DOHH2 (cell line): ENCODE measurements at regions not wholly inside any gene's neighbourhood (a gene's known extent, or its start where the extent isn't known, plus 50 kb on each side); places are given as distances from the start of the nearest gene placed in this dataset.
A peak's percentile ranks its signal among the peaks of the same experiment; 100 is the strongest.

Source experiments
- H3F3A ChIP-seq: fragments of 200-600 bp; sonication (generic), shearing (Covaris generic); 2 replicates; pipeline ENCODE4 v1.6.0; 2016; ENCODE audit warnings: antibody characterized with exemption, mild to moderate bottlenecking; ENCODE audit not compliant: control insufficient read depth, insufficient read depth
- H3K27ac ChIP-seq: fragments of 200-600 bp; sonication (generic); 2 replicates; pipeline ENCODE4 v1.5.1; 2014; ENCODE audit warnings: low read depth, mild to moderate bottlenecking, low read length, moderate library complexity
- H3K27me3 ChIP-seq: fragments of 200-600 bp; sonication (generic); 2 replicates; pipeline ENCODE4 v1.6.1; 2014; ENCODE audit warnings: mild to moderate bottlenecking, low read length, mixed read lengths; ENCODE audit not compliant: control insufficient read depth
- H3K36me3 ChIP-seq: fragments of 200-600 bp; sonication (generic); 2 replicates; pipeline ENCODE4 v1.6.1; 2014; ENCODE audit warnings: mild to moderate bottlenecking, low read length, moderate library complexity, mixed read lengths; ENCODE audit not compliant: control insufficient read depth
- H3K4me1 ChIP-seq: fragments of 200-600 bp; sonication (generic); 2 replicates; pipeline ENCODE4 v1.6.1; 2014; ENCODE audit warnings: mild to moderate bottlenecking, low read length, mixed read lengths; ENCODE audit not compliant: control insufficient read depth
- H3K4me2 ChIP-seq: fragments of 200-600 bp; sonication (generic); 2 replicates; pipeline ENCODE4 v1.6.0; 2014; ENCODE audit warnings: mild to moderate bottlenecking, low read length, moderate library complexity
- H3K4me3 ChIP-seq: fragments of 200-600 bp; sonication (generic); 2 replicates; pipeline ENCODE4 v1.5.1; 2014; ENCODE audit warnings: mild to moderate bottlenecking, low read length, mixed read lengths
- H3K79me2 ChIP-seq: fragments of 200-600 bp; sonication (generic); 2 replicates; pipeline ENCODE4 v1.6.1; 2014; ENCODE audit warnings: mild to moderate bottlenecking, low read length, mixed read lengths; ENCODE audit not compliant: control insufficient read depth
- H3K9me2 ChIP-seq: fragments of 200-600 bp; sonication (generic); replicated peaks from 2 replicates; pipeline ENCODE4 v1.6.1; 2014; ENCODE audit warnings: mild to moderate bottlenecking, low read length, mixed read lengths; ENCODE audit not compliant: control insufficient read depth
- H3K9me3 ChIP-seq: fragments of 200-600 bp; sonication (generic); 2 replicates; pipeline ENCODE4 v1.6.1; 2014; ENCODE audit warnings: antibody characterized with exemption, low read length, mixed read lengths; ENCODE audit not compliant: control insufficient read depth, insufficient read depth
- H4K20me1 ChIP-seq: fragments of 200-600 bp; sonication (generic); 2 replicates; pipeline ENCODE4 v1.6.0; 2014; ENCODE audit warnings: low read depth, mild to moderate bottlenecking, antibody characterized with exemption, low read length, moderate library complexity; ENCODE audit not compliant: control insufficient read depth, insufficient read depth
- CTCF ChIP-seq: fragments of 200-600 bp; sonication (generic); IDR thresholded peaks from one replicate; pipeline ENCODE4 v1.5.1; 2014; ENCODE audit warnings: antibody characterized with exemption, mild to moderate bottlenecking, low read depth, low read length; ENCODE audit not compliant: poor library complexity, severe bottlenecking
- EZH2phosphoT487 ChIP-seq: fragments of 200-600 bp; sonication (generic); IDR thresholded peaks from 2 replicates; pipeline ENCODE4 v1.6.1; 2017; ENCODE audit warnings: borderline replicate concordance, mild to moderate bottlenecking, antibody characterized with exemption, low read length, moderate library complexity, mixed read lengths

GRCh38 chr2:41697389-41697788 is 350.4 kb upstream of the PKDCC start:
- TF ChIP-seq CTCF (no peak), EZH2phosphoT487 (no peak)
- H3K27me3 ChIP-seq = no peaks in the 10 kb centered on the region
- no peaks in the 10 kb centered on the region for H3K9me2 ChIP-seq
- no peaks in the 10 kb centered on the region for H3K79me2 ChIP-seq
- H3F3A ChIP-seq = no peaks in the 10 kb centered on the region
- H3K4me1 ChIP-seq = no peaks in the 10 kb centered on the region
- no peak overlapping the region for H3K4me2 ChIP-seq
- H3K4me3 ChIP-seq = no peak overlapping the region
- no peaks in the 10 kb centered on the region for H3K36me3 ChIP-seq
- no peaks in the 10 kb centered on the region for H3K9me3 ChIP-seq
- H3K27ac ChIP-seq = no peak overlapping the region
- no peaks in the 10 kb centered on the region for H4K20me1 ChIP-seq

- no peak overlapping the region for H3K27ac ChIP-seq
- H4K20me1 ChIP-seq = no peaks in the 10 kb centered on the region
- H3K4me2 ChIP-seq = no peak overlapping the region
- no peaks in the 10 kb centered on the region for H3K9me3 ChIP-seq
- no peaks in the 10 kb centered on the region for H3F3A ChIP-seq
- no peaks in the 10 kb centered on the region for H3K36me3 ChIP-seq
- no peaks in the 10 kb centered on the region for H3K79me2 ChIP-seq
- no peaks in the 10 kb centered on the region for H3K4me1 ChIP-seq
- H3K4me3 ChIP-seq = no peak overlapping the region
- TF ChIP-seq CTCF (peak; percentile 80), EZH2phosphoT487 (no peak)
- H3K9me2 ChIP-seq = no peaks in the 10 kb centered on the region
- H3K27me3 ChIP-seq = no peaks in the 10 kb centered on the region
Observed at GRCh38 chr2:41698678-41699422, 349.0 kb upstream of the PKDCC start.

- Histone ChIP-seq H3K4me2 (no peak overlapping the region), H3K27ac (no peak overlapping the region), H3K27me3 (no peaks in the 10 kb centered on the region), H3F3A (no peaks in the 10 kb centered on the region), H3K4me3 (no peak overlapping the region), H3K9me3 (no peaks in the 10 kb centered on the region), H4K20me1 (no peaks in the 10 kb centered on the region), H3K79me2 (no peaks in the 10 kb centered on the region), H3K9me2 (no peaks in the 10 kb centered on the region), H3K4me1 (no peaks in the 10 kb centered on the region), H3K36me3 (no peaks in the 10 kb centered on the region)
- TF ChIP-seq EZH2phosphoT487 (no peak), CTCF (no peak)
Observed at GRCh38 chr2:41701231-41701630, 346.6 kb upstream of the PKDCC start.
